Hepatocyte (in vitro differentiated cells): ENCODE measurements at regions not wholly inside any gene's neighbourhood (a gene's known extent, or its start where the extent isn't known, plus 50 kb on each side); places are given as distances from the start of the nearest gene placed in this dataset.

ENCODE experiments used
- EZH2 ChIP-seq: fragments of 200-600 bp; sonication (generic); IDR thresholded peaks from 2 replicates; pipeline ENCODE4 v1.6.1; 2016; ENCODE audit warnings: antibody characterized with exemption, mild to moderate bottlenecking, borderline replicate concordance
- EZH2phosphoT487 ChIP-seq: fragments of 200-600 bp; sonication (generic); IDR thresholded peaks from one replicate; pipeline ENCODE4 v1.6.1; 2018; ENCODE audit warnings: antibody characterized with exemption, mild to moderate bottlenecking, low read depth, moderate library complexity; ENCODE audit not compliant: unreplicated experiment, severe bottlenecking
- TF ChIP-seq, protein P1 (sequence below): fragments of 200-600 bp; sonication (generic); IDR thresholded peaks from 2 replicates; pipeline ENCODE4 v1.5.1; 2016; ENCODE audit warnings: antibody characterized with exemption, mild to moderate bottlenecking; ENCODE audit not compliant: poor library complexity

DNA sequence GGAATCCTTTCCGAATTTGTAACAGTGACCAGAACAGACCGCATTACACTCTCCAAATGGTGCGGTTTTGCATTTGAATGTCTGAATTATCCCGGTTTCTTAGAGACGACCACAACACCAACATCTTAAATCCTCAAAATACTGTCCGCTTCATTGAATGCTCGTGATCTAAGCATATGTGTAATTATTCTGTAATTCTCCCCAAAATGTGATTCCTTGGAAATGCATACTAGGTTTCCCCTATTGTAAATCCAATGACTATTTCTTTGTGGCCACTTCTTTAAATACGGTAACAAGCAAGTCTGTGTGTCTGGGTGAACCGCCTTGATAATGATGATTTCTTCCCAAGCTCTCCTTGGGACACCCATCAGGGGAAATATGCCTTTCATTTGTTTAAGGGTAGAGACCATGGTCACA lies 87.3 kb upstream of the DBX1 start:
- TF ChIP-seq, protein P1, sequence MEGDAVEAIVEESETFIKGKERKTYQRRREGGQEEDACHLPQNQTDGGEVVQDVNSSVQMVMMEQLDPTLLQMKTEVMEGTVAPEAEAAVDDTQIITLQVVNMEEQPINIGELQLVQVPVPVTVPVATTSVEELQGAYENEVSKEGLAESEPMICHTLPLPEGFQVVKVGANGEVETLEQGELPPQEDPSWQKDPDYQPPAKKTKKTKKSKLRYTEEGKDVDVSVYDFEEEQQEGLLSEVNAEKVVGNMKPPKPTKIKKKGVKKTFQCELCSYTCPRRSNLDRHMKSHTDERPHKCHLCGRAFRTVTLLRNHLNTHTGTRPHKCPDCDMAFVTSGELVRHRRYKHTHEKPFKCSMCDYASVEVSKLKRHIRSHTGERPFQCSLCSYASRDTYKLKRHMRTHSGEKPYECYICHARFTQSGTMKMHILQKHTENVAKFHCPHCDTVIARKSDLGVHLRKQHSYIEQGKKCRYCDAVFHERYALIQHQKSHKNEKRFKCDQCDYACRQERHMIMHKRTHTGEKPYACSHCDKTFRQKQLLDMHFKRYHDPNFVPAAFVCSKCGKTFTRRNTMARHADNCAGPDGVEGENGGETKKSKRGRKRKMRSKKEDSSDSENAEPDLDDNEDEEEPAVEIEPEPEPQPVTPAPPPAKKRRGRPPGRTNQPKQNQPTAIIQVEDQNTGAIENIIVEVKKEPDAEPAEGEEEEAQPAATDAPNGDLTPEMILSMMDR = no peak
- TF ChIP-seq EZH2 = no peak
- TF ChIP-seq EZH2phosphoT487 = no peak
